GM10248 (cell line): ENCODE measurements at regions not wholly inside any gene's neighbourhood (a gene's known extent, or its start where the extent isn't known, plus 50 kb on each side); places are given as distances from the start of the nearest gene placed in this dataset.

Experiments used
- CTCF ChIA-PET: fragments of 300-600 bp; sonication (Branson Sonifier 250); formaldehyde crosslinking; extraction: SDS; loops from one replicate; lab custom pipeline; 2021; ENCODE audit warnings: antibody characterized with exemption; lab: Yijun Ruan, JAX
- POLR2A ChIA-PET: fragments of 350-650 bp; sonication (Branson Sonifier 250); formaldehyde crosslinking; extraction: SDS; loops from one replicate; lab custom pipeline; 2020; ENCODE audit warnings: antibody characterized with exemption; lab: Yijun Ruan, JAX
- DNase-seq: peaks from one replicate; pipeline ENCODE4 v3.0.0; 2012; ENCODE audit errors: extremely low spot score
- TF ChIP-seq, protein P1 (sequence below): IDR thresholded peaks from 2 replicates; pipeline ENCODE4 v1.5.1; 2012; ENCODE audit warnings: mild to moderate bottlenecking, low read depth; ENCODE audit errors: extremely low read depth, missing control alignments, control extremely low read depth

- TF ChIP-seq, protein P1, sequence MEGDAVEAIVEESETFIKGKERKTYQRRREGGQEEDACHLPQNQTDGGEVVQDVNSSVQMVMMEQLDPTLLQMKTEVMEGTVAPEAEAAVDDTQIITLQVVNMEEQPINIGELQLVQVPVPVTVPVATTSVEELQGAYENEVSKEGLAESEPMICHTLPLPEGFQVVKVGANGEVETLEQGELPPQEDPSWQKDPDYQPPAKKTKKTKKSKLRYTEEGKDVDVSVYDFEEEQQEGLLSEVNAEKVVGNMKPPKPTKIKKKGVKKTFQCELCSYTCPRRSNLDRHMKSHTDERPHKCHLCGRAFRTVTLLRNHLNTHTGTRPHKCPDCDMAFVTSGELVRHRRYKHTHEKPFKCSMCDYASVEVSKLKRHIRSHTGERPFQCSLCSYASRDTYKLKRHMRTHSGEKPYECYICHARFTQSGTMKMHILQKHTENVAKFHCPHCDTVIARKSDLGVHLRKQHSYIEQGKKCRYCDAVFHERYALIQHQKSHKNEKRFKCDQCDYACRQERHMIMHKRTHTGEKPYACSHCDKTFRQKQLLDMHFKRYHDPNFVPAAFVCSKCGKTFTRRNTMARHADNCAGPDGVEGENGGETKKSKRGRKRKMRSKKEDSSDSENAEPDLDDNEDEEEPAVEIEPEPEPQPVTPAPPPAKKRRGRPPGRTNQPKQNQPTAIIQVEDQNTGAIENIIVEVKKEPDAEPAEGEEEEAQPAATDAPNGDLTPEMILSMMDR, result no peak
- POLR2A ChIA-PET, result no interaction called here
- no peak for DNase-seq
- CTCF ChIA-PET, result interaction anchor here (0.8 to 1.4 kb wide), 2 partner anchors 13 to 51 kb away, joined by 3 read pairs; no protein-coding TSS in a partner anchor
Observed at GRCh38 chr3:174598885-174599439, 260.2 kb upstream of the NAALADL2 start.

- POLR2A ChIA-PET, result no interaction called here
- CTCF ChIA-PET, result interaction anchor here (1.2 kb wide), 2 partner anchors 15 to 19 kb away, joined by 3 to 4 read pairs; no protein-coding TSS in a partner anchor
- no peak for DNase-seq
- TF ChIP-seq, protein P1, result no peak
Observed at GRCh38 chr3:174613173-174613572, 246.0 kb upstream of the NAALADL2 start.

GRCh38 chr3:174614036-174614435 lies 245.1 kb upstream of the NAALADL2 start:
- ChIA-PET CTCF (no interaction called here), POLR2A (no interaction called here)
- DNase-seq, result no peak
- TF ChIP-seq, protein P1, result no peak

DNA sequence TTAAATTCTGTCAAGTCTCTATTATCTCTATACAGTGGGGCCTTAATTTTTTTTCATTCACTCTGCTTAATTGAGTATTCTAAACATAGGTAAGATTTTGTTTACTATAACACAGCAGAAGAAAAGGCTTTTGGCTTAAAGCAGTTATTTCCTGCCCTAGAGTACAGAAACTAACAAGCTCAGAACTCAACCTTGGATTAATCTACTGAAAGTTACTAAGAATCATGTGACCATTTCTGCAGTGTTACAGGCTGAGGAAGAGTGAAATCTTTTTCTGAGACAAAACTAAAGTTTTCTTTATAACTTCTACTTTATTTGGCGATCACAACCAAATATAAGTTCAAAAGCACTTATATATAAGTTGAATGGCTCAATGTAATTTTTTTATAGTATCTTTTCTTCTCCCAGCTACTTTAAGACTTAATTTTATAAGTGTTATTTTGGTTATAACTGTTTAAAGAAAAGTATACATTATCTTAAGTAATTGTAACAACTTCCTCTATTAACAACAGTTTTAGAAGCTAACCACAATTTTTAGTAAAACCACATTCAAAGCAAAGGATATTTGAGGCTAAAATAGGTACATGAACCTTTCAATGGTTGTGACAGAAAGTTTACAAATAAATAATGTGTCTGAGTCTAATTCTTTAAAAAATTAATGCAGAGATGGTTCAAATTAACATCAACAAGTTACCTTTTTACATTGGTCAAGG lies 240.6 kb upstream of the NAALADL2 start:
- TF ChIP-seq, protein P1, result no peak

GRCh38 chr3:174619239-174619638 lies 239.9 kb upstream of the NAALADL2 start:
- ChIA-PET CTCF (no interaction called here), POLR2A (no interaction called here)
- TF ChIP-seq, protein P1, result no peak
- DNase-seq, result no peak

More for the DNA sequence above, 240.6 kb upstream of the NAALADL2 start:
- ChIA-PET CTCF (no interaction called here), POLR2A (no interaction called here)
- no peak for DNase-seq

DNA sequence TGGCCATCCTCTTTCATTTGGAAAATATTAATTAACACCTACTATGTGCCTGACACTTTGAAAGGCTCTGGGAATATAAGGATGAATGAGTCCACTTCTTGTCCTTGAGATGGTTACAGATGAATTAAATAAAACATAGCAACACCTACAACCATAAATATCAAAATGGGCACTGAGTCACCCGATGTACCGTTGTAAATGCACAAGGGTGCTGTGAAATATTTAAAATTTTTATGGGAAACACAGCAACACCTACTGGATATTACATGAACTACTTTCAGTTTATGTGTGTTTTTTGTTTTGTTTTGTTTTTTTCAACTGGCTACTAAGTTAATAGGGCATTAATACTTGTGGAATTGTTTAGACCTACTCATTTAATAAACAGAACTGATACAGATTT lies 239.0 kb upstream of the NAALADL2 start:
- CTCF ChIA-PET, result no interaction called here
- DNase-seq, result no peak
- POLR2A ChIA-PET, result no interaction called here
- TF ChIP-seq, protein P1, result no peak
